ENCODE measurements at regions not wholly inside any gene's neighbourhood (a gene's known extent, or its start where the extent isn't known, plus 50 kb on each side); places are given as distances from the start of the nearest gene placed in this dataset.

DNA sequence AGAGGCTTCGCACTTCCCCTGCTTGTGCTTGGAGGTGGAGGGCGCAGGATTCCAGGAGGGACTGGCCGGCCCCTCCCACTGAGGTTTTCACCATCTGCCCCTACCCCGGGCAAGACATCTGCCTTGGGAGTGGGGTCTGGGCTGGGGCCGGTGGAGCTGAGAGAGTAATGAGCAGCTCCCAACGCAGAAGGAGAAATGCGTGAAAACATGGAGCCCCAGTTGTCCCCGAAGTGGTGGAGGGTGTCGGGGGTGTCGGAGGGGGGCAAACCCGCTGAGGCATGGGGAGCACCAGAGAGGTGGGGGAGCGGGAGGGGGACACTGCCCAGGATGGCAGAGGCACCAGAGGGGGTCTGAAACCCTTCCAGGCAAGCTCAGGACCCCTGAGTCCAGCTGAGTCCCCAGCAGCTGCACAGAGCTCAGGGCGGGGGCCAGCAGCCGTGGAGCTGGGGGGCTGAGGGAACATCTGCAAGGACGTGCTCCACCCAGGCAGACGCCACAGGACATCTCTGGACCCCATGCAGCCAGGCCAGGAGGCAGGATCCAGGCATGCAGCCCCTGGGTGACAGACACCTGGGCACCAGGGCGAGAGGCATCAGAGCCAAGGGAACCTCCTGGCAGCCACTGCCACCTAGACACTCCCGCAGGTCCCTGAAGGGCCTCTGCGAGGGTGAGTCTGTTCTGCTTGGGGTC lies 110.6 kb downstream of the SIK1 start:
- DNase-seq: no peak

GRCh38 chr21:43315244-43316137 lies 111.4 kb downstream of the SIK1 start:
- no peak for DNase-seq

- no peak for DNase-seq
Observed at GRCh38 chr21:43313939-43314405, 113.0 kb downstream of the SIK1 start.

GRCh38 chr21:43313221-43313938 lies 113.6 kb downstream of the SIK1 start:
- no peak for DNase-seq

GRCh38 chr21:43312751-43313169 lies 114.2 kb downstream of the SIK1 start:
- peak; percentile 16 for DNase-seq

DNA sequence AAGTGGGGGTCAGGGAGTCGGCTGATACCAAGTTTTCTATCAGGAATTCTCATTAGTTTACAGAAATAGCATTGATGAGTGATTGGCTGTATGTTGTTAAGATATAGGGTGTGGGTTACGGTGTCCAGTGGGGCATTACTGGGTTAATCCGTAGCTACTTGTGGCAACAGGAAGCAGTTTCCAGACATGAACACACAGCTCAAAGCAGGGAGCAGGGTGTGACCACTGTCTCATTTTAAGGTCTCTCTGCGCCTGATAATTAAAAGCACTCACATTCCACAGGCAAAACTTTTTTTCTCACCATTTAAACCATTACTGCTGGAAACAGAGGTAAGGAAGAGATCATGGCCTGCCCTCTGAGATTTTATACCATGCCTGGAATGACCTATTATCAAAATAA lies 114.9 kb downstream of the SIK1 start:
- DNase-seq: no peak

GRCh38 chr21:43311301-43311817 lies 115.6 kb downstream of the SIK1 start:
- peak; percentile 89 for DNase-seq

GRCh38 chr21:43308815-43309283 lies 118.1 kb downstream of the SIK1 start:
- no peak for DNase-seq

DNA sequence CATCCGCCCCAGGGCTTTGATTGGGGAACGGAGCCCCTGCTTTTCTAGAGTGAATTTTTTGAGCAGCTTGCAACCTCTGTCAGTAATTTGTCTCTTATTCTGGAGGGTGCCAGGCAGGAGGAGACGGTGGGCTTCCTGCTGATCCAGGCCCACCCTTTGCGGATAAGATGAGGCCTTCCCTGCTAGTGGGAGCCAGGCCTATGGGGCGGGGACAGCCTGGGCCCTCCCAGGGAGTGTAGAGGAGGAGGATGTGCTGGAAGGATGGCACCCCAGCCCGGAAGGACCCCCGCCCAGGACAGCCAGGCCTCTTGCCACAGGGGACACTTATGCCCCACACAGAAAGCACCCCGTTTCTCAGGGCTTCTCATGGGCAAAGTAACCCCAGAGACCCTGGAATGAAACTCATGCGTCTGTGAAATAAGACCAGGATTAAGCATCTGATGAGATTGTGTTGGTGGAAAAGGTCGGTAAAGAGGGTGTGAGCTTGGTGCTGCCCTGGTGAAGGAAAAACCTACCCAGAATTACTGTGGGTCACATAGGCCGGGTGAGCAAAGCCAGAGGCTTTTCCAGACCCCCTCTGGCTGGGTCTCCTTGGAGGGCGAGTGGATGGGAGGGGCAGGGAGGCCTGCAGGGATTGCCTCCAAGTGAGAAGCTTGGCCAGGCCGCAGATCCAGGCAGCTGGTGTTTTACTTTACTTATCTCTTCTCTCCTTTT lies 118.7 kb downstream of the SIK1 start:
- no peak for DNase-seq

GRCh38 chr21:43307677-43308070 lies 119.3 kb downstream of the SIK1 start:
- no peak for DNase-seq

- DNase-seq: no peak
Observed at GRCh38 chr21:43306911-43307676, 119.8 kb downstream of the SIK1 start.

GRCh38 chr21:43306391-43306790 lies 120.5 kb downstream of the SIK1 start:
- DNase-seq: no peak

- no peak for DNase-seq
Observed at GRCh38 chr21:43305811-43306311, 121.1 kb downstream of the SIK1 start.

DNA sequence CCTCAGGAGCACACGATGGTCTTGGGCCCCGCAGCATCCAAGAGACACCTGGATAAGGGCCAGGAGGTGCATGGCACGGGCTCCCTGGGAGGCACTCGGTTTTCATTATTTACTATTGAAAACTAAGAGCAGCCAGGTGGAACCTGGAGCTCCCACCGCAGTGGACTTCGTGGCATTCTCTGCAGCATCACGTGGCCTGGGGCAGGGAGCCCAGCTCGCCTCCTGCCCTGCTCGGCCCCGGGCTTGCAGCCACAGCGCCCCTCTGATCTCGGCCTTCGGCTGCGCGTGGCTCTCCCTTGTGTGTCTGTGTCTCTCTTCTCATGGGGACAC lies 121.6 kb downstream of the SIK1 start:
- DNase-seq: no peak

DNA sequence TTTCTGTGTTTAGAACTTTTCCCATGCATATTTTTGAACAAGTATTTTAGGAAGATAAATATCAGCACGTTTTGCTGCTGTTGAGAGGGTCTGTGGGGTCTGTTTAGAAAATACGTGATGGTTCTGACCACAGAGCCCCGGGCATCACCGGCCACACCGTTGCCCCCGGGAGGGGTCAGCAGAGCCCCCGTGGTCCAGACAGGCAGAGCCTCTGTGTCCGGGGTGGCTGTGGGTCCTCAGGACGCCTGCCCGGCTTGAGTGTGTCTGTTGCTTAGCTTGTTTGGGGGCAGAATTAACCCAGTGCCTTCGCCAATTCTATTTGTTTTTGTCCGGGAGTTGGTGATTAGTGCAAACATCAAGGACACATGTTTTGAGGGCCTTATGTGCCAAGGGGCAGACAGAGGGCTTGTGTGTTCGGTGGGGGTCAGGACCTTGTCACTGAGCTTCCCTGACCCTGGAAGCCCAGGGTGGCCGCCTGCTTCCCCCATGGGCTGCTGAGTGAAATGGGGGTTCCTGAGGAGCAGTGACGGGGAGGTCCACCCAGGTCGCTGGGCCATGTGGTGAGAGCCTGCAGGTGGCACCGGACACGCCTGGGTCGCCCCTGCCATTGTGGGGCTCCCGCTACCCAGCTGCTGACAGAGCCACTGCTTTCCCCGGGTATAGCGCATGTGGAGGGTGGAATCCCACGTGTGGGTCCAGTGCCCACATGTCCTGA lies 122.2 kb downstream of the SIK1 start:
- no peak for DNase-seq

- no peak for DNase-seq
Observed at GRCh38 chr21:43304206-43304605, 122.7 kb downstream of the SIK1 start.

DNA sequence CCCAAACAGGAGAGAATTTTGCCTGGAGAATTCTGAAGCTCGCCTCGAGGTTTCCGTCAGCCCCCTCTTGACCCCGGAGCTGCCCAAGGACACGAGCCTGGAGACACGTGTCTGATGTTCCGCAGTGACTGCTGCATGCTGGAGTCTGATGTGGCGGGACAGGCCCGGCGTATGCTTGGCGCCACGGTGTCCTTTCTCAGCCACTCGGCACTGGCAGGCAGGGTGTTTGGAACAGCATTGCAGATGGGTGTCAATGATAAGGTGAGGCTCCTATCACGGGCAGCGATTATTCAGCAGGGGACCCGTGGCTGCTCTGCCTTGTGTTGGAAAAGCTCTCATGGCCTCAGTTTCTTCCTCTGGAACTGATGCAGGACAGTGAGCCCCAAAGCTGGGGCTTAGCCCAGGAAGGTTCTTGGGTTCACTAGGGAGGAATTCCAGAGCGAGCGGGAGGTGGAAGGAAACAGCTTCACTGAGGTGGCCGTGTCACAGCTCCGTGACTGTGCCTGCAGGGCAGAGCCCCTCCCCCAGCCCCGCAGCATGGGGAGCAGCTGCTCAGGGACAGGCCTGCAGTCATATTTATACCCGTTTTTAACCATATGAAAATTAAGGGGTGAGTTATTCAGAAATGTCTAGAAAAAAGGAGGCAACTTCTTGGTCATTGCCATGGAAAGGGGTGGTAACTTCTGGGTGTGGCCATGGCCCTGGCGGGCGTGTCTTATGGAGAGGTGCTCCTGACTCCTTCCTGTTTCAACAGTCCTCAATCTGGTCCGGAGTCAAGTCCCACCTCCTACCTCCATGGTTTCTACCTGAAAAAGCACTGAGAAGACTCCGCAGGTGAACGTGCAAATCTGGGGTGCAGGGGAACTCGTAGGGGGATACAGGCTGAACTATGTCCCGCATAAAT lies 123.4 kb downstream of the SIK1 start:
- DNase-seq: no peak

- no peak for DNase-seq
Observed at GRCh38 chr21:43302769-43303168, 124.2 kb downstream of the SIK1 start.

GRCh38 chr21:43302062-43302700 lies 124.8 kb downstream of the SIK1 start:
- no peak for DNase-seq

All from NCI-H2029 (cell line).